ENCODE measurements at regions not wholly inside any gene's neighbourhood (a gene's known extent, or its start where the extent isn't known, plus 50 kb on each side); places are given as distances from the start of the nearest gene placed in this dataset.
"Not testable (repeated sequence)": the region's sequence is repeated elsewhere in the genome, so short reads cannot be mapped to it uniquely, and the experiment has no call there.

DNA sequence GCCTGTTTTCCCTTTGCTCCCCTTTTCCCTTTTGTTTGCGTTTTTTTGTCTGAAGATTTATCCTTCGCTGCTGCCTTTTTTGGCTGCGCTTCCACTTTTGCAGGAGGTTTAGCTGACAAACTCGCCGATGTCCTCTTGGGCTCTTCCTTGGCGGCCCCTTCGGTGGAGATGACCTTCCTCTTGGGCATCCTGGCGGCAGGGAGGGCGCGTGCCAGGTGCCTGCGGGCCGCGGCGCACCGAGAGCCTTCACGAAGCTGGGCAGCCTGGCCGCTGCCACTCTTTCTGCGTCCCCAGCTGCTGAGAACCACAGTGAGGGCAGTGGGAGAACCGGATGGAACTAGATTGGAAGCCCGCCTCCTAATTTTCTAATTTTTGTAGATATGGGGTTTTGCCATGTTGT is 197.1 kb upstream of the C2CD4B start:
- intact Hi-C loops (cut with DNase I): no loop called here

GRCh38 chr15:62362608-62363007 is 197.5 kb upstream of the C2CD4B start:
- intact Hi-C loops (cut with DNase I): no loop called here

More for the DNA sequence above, 197.1 kb upstream of the C2CD4B start:
- peak in 1 of 10 donors; percentile 85 for DNase-seq

GRCh38 chr15:62363913-62364312 is 198.8 kb upstream of the C2CD4B start:
- DNase-seq: no peak
- intact Hi-C loops (cut with DNase I): no loop called here

More at GRCh38 chr15:62362608-62363007, 197.5 kb upstream of the C2CD4B start:
- DNase-seq: no peak

GRCh38 chr15:62365795-62366442 is 200.8 kb upstream of the C2CD4B start:
- DNase-seq: no peak

DNA sequence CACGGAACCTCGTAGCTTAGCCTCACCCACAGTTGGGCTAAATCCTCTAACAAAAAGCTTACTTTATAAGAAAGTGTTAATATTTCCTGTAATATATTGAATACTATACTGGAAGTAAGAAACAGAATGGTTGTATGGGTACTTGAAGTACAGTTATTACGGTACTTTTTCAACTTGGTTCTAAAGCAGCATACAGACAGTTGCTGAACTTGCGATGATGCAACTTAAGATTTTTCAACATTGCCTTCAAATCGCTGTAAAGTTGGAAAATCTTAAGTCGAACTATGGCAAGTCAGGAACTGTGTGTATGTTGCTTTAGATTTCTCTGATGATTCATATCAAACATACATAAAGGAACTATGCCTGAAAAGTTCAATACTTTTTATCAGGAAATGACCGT is 204.4 kb upstream of the C2CD4B start:
- no peak for DNase-seq
- intact Hi-C loops (cut with DNase I): no loop called here

More at GRCh38 chr15:62365795-62366442, 200.8 kb upstream of the C2CD4B start:
- intact Hi-C loops (cut with DNase I): no loop called here

DNA sequence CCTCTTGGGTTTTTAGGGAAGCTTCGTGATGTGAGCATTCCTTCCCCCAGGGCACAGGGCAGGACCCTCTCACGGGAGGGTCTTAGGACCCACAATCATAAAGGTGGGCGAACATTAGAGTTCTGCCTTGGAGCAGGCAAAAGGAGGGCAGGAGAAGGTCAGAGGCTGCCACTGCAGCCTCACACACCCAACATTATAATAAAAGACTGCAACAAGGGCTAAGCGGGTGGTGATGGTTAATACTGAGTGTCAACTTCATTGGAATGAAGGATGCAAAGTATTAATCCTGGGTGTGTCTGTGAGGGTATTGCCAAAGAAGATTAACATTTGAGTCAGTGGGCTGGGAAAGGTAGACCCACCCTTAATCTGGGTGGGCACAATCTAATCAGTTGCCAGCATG is 206.6 kb upstream of the C2CD4B start:
- intact Hi-C loops (cut with DNase I); DNase-seq: not testable (repeated sequence)

GRCh38 chr15:62377736-62378480 is 212.8 kb upstream of the C2CD4B start:
- intact Hi-C loops (cut with DNase I): no loop called here

DNA sequence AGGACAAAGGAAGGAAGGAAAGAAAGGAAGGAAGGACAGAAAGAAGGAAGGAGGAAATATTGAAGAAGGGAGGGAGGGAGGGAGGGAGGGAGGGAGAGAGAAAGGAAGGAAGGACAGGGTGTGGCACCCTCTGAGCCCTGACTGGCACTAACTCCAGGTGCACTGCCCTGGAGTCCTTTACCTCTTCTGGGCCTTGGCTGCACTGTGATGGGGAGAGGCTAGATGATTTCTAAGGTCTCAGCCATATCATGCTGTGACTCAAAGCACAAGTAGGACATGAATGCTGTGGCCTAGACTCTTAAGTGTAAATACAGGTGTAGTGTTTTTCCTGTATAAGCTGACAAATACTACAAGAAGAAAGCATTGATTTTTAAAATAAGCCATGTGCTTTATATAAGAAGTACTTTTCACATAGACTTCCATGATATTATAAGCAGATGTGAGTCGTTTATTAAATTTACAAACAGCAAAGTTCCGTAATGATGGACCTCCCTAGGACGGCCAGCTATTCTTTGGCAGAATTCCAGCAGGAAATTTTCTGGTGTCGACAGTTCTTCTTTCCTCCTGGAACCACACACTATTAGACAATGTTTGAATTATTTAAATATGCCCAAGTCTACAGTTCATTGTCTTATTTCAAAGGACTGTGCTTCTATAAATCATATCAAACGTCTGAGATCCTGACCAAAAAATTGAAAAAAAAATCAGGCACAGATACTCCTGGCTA is 213.8 kb upstream of the C2CD4B start:
- intact Hi-C loops (cut with DNase I): no loop called here

More at GRCh38 chr15:62377736-62378480, 212.8 kb upstream of the C2CD4B start:
- DNase-seq: no peak

DNA sequence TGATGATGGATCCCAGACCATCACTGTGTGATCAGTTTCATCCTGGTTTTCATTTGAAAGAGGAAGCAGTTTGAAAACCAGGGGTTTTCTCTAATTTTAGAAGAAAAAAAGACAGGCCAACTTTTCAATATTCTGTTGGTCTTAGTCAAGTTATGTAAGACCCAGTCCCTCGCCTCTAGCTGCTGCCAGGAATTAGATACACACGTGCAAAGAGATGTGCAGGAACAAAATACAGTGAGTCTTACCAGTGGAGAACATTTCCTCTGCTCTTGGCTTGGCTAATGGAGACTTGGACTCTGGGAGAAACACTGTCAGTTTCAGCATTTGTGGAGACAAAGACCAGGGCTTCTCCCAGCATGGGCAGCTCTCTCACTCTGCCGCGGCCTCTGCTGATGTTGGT is 214.9 kb upstream of the C2CD4B start:
- intact Hi-C loops (cut with DNase I): no loop called here

More for the DNA sequence above, 213.8 kb upstream of the C2CD4B start:
- no peak for DNase-seq

DNA sequence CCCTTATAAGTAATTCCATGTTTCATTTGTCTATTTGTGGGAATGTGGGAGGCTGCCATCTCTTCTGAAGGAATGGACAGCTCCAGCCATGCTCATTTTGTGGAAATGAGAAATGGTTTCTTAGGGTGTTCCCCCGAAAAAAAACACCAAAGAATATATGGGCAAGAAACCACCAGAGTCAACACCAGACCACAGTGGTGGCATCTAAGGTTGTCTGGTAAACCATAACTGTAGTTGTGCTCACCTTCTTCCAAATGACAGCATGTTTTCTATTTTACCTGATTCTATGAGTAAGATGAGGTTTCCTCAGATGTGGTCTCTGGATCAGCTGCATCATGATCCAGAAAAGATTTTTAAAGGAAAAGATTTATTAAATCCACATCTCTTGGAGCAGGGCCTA is 217.0 kb upstream of the C2CD4B start:
- DNase-seq: no peak
- intact Hi-C loops (cut with DNase I): no loop called here

More for the DNA sequence above, 214.9 kb upstream of the C2CD4B start:
- no peak for DNase-seq

- intact Hi-C loops (cut with DNase I): loop anchor here (2.0 to 10.0 kb wide), 3 partner anchors 159 to 352 kb away; no protein-coding TSS in a partner anchor
- peak; percentile 54 to 95 (median 68) for DNase-seq
Measured at GRCh38 chr15:62389885-62390790, 225.1 kb upstream of the C2CD4B start, which contains the start of gene TLN2. TSS of gene TLN2 (plus strand) at chr15:62390550.

DNA sequence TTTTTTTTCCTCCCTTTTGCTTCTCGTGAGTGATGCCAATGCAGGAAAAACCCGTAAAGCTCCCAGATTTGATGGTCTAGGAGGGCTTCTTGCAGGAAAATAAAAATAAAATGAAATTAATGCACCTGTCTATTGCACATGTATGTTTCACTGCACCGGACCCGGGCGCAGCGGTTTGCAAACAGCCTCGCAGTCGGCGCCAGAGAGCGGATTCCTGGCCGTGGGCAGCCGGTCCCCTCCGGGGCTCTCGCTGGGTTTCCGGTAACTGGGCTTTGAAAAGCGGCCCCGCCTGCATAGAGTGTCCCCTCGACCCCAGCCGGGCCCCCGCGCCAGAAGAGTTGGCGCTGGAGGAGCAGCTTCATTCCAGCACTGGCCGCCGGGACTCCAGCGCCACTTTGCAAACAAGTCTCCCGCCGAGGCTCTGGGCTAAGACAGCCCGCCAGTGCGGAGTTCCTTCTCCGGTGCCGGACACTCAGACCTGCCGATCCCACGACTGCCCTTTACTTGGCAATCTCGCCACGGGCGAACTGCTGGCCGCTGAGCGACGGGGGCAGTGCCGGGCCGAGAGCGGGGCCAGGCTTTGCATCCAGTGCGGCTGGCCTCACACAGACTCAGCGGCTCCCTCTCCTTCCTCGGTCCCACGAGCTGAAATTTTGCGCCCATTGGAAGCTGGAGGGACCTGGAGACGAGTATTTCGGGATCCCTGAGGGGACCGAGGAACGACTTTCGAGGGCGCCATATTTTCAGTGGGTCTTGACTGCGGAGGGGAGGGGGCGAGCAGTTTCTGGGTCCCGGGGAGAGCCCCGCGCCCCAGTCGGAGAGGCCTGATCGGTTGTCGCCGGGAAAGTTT is 225.9 kb upstream of the C2CD4B start:
- peak; percentile 39 to 91 (median 50) for DNase-seq
- intact Hi-C loops (cut with DNase I): loop anchor here (2.0 to 10.0 kb wide), 3 partner anchors 158 to 351 kb away; no protein-coding TSS in a partner anchor

- intact Hi-C loops (cut with DNase I): loop anchor here (2.0 to 10.0 kb wide), 3 partner anchors 157 to 351 kb away; no protein-coding TSS in a partner anchor
- DNase-seq: peak; percentile 29 to 94 (median 46)
Measured at GRCh38 chr15:62391641-62392262, 226.7 kb upstream of the C2CD4B start.

- intact Hi-C loops (cut with DNase I): loop anchor here (5.0 to 10.0 kb wide), 2 partner anchors 252 to 350 kb away; no protein-coding TSS in a partner anchor
- DNase-seq: no peak
Measured at GRCh38 chr15:62392376-62392775, 227.3 kb upstream of the C2CD4B start.

DNA sequence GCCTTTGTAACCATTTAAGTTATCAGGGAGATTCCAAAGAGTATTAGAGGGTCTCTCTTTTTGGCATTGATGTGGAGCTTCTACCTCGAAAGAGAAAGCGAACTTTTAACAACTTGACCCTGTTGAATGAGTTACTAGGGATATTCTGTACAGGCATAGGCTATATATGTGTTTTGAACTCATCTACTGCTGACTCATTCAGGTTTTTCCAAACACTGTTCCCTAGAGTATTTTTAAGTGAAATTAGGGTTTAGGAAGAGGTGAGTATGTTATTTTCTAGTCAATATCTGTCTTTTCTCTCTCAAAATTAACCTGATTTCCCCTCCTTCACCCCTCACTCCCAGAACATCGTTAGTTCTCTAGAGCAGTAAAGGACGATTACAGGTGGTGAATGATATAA is 228.1 kb upstream of the C2CD4B start:
- intact Hi-C loops (cut with DNase I): loop anchor here (5.0 to 10.0 kb wide), 2 partner anchors 252 to 349 kb away; no protein-coding TSS in a partner anchor
- DNase-seq: no peak

GRCh38 chr15:62394079-62394478 is 229.0 kb upstream of the C2CD4B start:
- intact Hi-C loops (cut with DNase I): loop anchor here (5.0 to 10.0 kb wide), 2 partner anchors 251 to 348 kb away; no protein-coding TSS in a partner anchor
- no peak for DNase-seq

DNA sequence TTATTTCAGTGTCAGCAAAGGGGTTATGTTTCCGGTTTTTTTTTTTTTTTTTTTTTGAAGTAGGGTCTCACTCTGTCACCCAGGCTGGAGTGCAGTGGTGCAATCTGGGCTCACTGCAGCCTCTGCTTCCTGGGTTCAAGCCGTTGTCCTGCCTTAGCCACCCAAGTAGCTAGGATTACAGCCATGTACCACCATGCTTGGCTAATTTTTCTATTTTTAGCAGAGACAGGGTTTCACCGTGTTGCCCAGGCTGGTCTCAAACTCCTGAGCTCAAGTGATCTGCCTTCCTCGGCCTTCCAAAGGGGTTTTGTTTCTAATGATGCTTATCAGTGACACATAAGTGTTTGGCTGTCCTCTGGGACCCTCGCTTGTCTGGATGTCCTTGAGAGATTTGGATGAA is 235.7 kb upstream of the C2CD4B start:
- intact Hi-C loops (cut with DNase I): no loop called here
- DNase-seq: no peak

- intact Hi-C loops (cut with DNase I): no loop called here
- no peak for DNase-seq
Measured at GRCh38 chr15:62402687-62403086, 237.6 kb upstream of the C2CD4B start.

Measured in posterior cingulate gyrus (tissue), 11 donors.